BJ (cell line): ENCODE measurements at regions not wholly inside any gene's neighbourhood (a gene's known extent, or its start where the extent isn't known, plus 50 kb on each side); places are given as distances from the start of the nearest gene placed in this dataset.

Source experiments
- CTCF ChIA-PET: fragments of 350-600 bp; formaldehyde crosslinking; extraction: SDS; loops from one replicate; lab custom pipeline; 2021; ENCODE audit warnings: antibody characterized with exemption, inconsistent platforms; lab: Yijun Ruan, JAX
- POLR2A ChIA-PET: fragments of 300-600 bp; sonication (Branson Sonifier 250); formaldehyde crosslinking; extraction: SDS; loops from one replicate; lab custom pipeline; 2021; ENCODE audit warnings: antibody characterized with exemption; lab: Charles Lee
- DNase-seq: peaks from one replicate; pipeline ENCODE4 v3.0.0-alpha.2; 2011; ENCODE audit warnings: low read depth
- H3K27me3 ChIP-seq: 2 replicates; pipeline ENCODE4 v1.6.0; 2011; ENCODE audit warnings: low read length; ENCODE audit not compliant: control insufficient read depth, insufficient read depth
- H3K36me3 ChIP-seq: 2 replicates; pipeline ENCODE4 v1.5.1; 2011; ENCODE audit warnings: low read length; ENCODE audit not compliant: control insufficient read depth, insufficient read depth
- H3K4me3 ChIP-seq: 2 replicates; pipeline ENCODE4 v1.5.1; 2011; ENCODE audit warnings: low read depth, mild to moderate bottlenecking, control low read depth, low read length
- CTCF ChIP-seq: IDR thresholded peaks from 2 replicates; pipeline ENCODE4 v1.5.1; 2011; ENCODE audit warnings: low read depth, mild to moderate bottlenecking, control low read depth, inconsistent platforms, low read length, moderate library complexity; ENCODE audit not compliant: insufficient read depth

GRCh38 chr7:86257894-86258293, 385.8 kb upstream of the GRM3 start:
- CTCF ChIA-PET = no interaction called here
- no peak for TF ChIP-seq CTCF

GRCh38 chr7:86252406-86252805, 391.3 kb upstream of the GRM3 start:
- no peak for TF ChIP-seq CTCF
- POLR2A ChIA-PET = no interaction called here
- Histone ChIP-seq H3K36me3 (no peaks in the 10 kb centered on the region), H3K27me3 (no peaks in the 10 kb centered on the region), H3K4me3 (no peak overlapping the region)
- CTCF ChIA-PET = no interaction called here
- DNase-seq = no peak

More at GRCh38 chr7:86257894-86258293, 385.8 kb upstream of the GRM3 start:
- DNase-seq = no peak
- POLR2A ChIA-PET = no interaction called here
- no peaks in the 10 kb centered on the region for H3K36me3 ChIP-seq
- H3K27me3 ChIP-seq = no peaks in the 10 kb centered on the region
- no peak overlapping the region for H3K4me3 ChIP-seq

DNA sequence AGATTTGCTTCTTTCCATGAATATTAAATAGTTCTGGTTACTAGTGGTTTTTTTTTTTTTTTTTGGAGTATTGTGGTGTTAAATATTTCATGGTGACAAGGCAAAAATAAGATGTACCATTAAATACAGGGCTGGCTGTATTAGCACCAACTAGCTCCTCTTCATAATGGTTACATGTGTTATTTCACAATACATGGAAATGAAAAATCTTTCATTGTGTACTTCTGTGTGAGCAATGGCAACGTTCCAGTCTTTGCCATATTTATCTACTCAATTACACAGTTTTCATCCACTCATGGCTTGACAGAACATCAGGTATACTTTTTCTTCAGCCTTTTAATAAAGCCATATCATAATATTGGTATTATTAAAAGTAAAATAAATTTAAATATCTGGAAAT, 394.7 kb upstream of the GRM3 start:
- ChIA-PET POLR2A (no interaction called here), CTCF (no interaction called here)
- no peak for DNase-seq

DNA sequence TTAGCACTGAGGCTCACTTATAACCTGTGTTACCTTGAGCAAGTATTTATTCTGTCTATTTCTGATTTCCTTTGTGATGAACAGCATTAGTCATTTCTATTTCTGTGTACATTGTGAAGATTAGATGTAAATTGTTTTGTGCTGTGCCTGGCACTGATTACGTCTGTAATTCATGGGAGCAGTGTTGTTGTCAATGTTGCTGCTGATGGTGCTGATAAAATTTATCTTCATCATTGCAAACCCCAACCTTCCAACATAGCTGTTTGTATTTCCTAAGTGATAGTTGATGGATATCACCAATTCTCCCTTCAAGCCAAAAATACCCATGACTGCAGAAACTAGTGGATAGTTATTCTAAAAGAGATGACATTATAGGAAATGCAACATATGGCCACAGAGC, 400.5 kb upstream of the GRM3 start:
- ChIA-PET POLR2A (no interaction called here), CTCF (no interaction called here)
- Histone ChIP-seq H3K36me3 (no peaks in the 10 kb centered on the region), H3K27me3 (no peaks in the 10 kb centered on the region), H3K4me3 (no peak overlapping the region)
- TF ChIP-seq CTCF = no peak
- DNase-seq = no peak

More for the DNA sequence above, 394.7 kb upstream of the GRM3 start:
- H3K27me3 ChIP-seq = no peaks in the 10 kb centered on the region
- no peaks in the 10 kb centered on the region for H3K36me3 ChIP-seq
- no peak for TF ChIP-seq CTCF
- H3K4me3 ChIP-seq = no peak overlapping the region

GRCh38 chr7:86226191-86226590, 417.5 kb upstream of the GRM3 start:
- CTCF ChIA-PET = no interaction called here
- no peak for TF ChIP-seq CTCF
- POLR2A ChIA-PET = no interaction called here
- H3K27me3 ChIP-seq = no peaks in the 10 kb centered on the region
- H3K36me3 ChIP-seq = no peaks in the 10 kb centered on the region
- H3K4me3 ChIP-seq = no peak overlapping the region
- DNase-seq = no peak
